SK-N-SH treated with all-trans-retinoic acid at 6 μM for 48 hours (cell line): ENCODE measurements at regions not wholly inside any gene's neighbourhood (a gene's known extent, or its start where the extent isn't known, plus 50 kb on each side); places are given as distances from the start of the nearest gene placed in this dataset.

Source experiments
- ATAC-seq: fragments of 200-7000 bp; cut with Tn5 transposase; 3 replicates; pipeline ENCODE4 v1.9.1; 2020; ENCODE audit warnings: mild to moderate bottlenecking, moderate library complexity
- ARNTL ChIP-seq: fragments of 450-650 bp; formaldehyde crosslinking; IDR thresholded peaks from 2 replicates; pipeline ENCODE4 v1.5.0; 2020; ENCODE audit warnings: low read depth, mild to moderate bottlenecking, moderate library complexity, borderline replicate concordance
- BACH2 ChIP-seq: fragments of 250-450 bp; sonication (Bioruptor Pico); IDR thresholded peaks from 2 replicates; pipeline ENCODE4 v1.9.0; 2021; ENCODE audit warnings: mild to moderate bottlenecking, borderline replicate concordance
- CSDC2 ChIP-seq: fragments of 250-450 bp; sonication (Bioruptor Pico); IDR thresholded peaks from 2 replicates; pipeline ENCODE4 v1.5.0; 2020; ENCODE audit warnings: mild to moderate bottlenecking, moderate library complexity
- ESRRG ChIP-seq: fragments of 250-450 bp; sonication (Bioruptor Pico); IDR thresholded peaks from 2 replicates; pipeline ENCODE4 v1.6.1; 2021; ENCODE audit warnings: mild to moderate bottlenecking
- GLIS3 ChIP-seq: fragments of 250-450 bp; sonication (Bioruptor Pico); IDR thresholded peaks from 2 replicates; pipeline ENCODE4 v1.5.0; 2020; ENCODE audit warnings: mild to moderate bottlenecking, moderate library complexity
- ISL1 ChIP-seq: fragments of 250-450 bp; sonication (Bioruptor Pico); IDR thresholded peaks from 2 replicates; pipeline ENCODE4 v2.1.2; 2022; ENCODE audit warnings: mild to moderate bottlenecking, moderate library complexity
- OSR1 ChIP-seq: fragments of 250-450 bp; sonication (Bioruptor Pico); IDR thresholded peaks from 2 replicates; pipeline ENCODE4 v1.8.0; 2022; ENCODE audit warnings: moderate library complexity, mild to moderate bottlenecking, inconsistent platforms
- PPARA ChIP-seq: fragments of 250-450 bp; sonication (Bioruptor Pico); IDR thresholded peaks from 2 replicates; pipeline ENCODE4 v1.5.0; 2020; ENCODE audit warnings: mild to moderate bottlenecking, borderline replicate concordance
- RARB ChIP-seq: fragments of 250-450 bp; sonication (Bioruptor Pico); IDR thresholded peaks from 2 replicates; pipeline ENCODE4 v1.8.0; 2021; ENCODE audit warnings: mild to moderate bottlenecking, moderate library complexity
- SNAI2 ChIP-seq: fragments of 250-450 bp; sonication (Bioruptor Pico); IDR thresholded peaks from 2 replicates; pipeline ENCODE4 v1.5.0; 2020; ENCODE audit warnings: mild to moderate bottlenecking, moderate library complexity
- TCF4 ChIP-seq: fragments of 250-450 bp; sonication (Bioruptor Pico); IDR thresholded peaks from 2 replicates; pipeline ENCODE4 v1.8.0; 2021; ENCODE audit warnings: mild to moderate bottlenecking, moderate library complexity, borderline replicate concordance
- TOX ChIP-seq: fragments of 250-450 bp; sonication (Bioruptor Pico); IDR thresholded peaks from 2 replicates; pipeline ENCODE4 v1.8.0; 2021; ENCODE audit warnings: mild to moderate bottlenecking, moderate library complexity, borderline replicate concordance
- ZC3H10 ChIP-seq: fragments of 250-450 bp; sonication (Bioruptor Pico); IDR thresholded peaks from 2 replicates; pipeline ENCODE4 v1.5.1; 2021; ENCODE audit warnings: mild to moderate bottlenecking, moderate library complexity
- ZFP3 ChIP-seq: fragments of 250-450 bp; sonication (Bioruptor Pico); IDR thresholded peaks from 2 replicates; pipeline ENCODE4 v1.5.0; 2020; ENCODE audit warnings: mild to moderate bottlenecking, moderate library complexity
- ZFP30 ChIP-seq: fragments of 450-650 bp; formaldehyde crosslinking; IDR thresholded peaks from 2 replicates; pipeline ENCODE4 v1.5.0; 2022; ENCODE audit warnings: mild to moderate bottlenecking, moderate library complexity
- ZNF565 ChIP-seq: fragments of 450-650 bp; formaldehyde crosslinking; conservative IDR thresholded peaks from 2 replicates; pipeline ENCODE4 v1.5.0; 2020; ENCODE audit warnings: low read depth, mild to moderate bottlenecking, moderate library complexity
- ZNF70 ChIP-seq: fragments of 450-650 bp; formaldehyde crosslinking; IDR thresholded peaks from 2 replicates; pipeline ENCODE4 v1.5.0; 2020; ENCODE audit warnings: mild to moderate bottlenecking, moderate library complexity
- ZNF8 ChIP-seq: fragments of 450-650 bp; formaldehyde crosslinking; IDR thresholded peaks from 2 replicates; pipeline ENCODE4 v1.5.0; 2020; ENCODE audit warnings: mild to moderate bottlenecking, moderate library complexity
- TF ChIP-seq, protein P1 (sequence below): fragments of 250-450 bp; sonication (Bioruptor Pico); IDR thresholded peaks from 2 replicates; pipeline ENCODE4 v1.5.0; 2020; ENCODE audit warnings: mild to moderate bottlenecking, moderate library complexity
- TF ChIP-seq, protein P2 (sequence below): fragments of 250-450 bp; sonication (Bioruptor Pico); IDR thresholded peaks from 2 replicates; pipeline ENCODE4 v1.8.0; 2021; ENCODE audit warnings: low read depth, mild to moderate bottlenecking, moderate library complexity, borderline replicate concordance
- TF ChIP-seq, protein P3 (sequence below): fragments of 250-450 bp; sonication (Bioruptor Pico); IDR thresholded peaks from 2 replicates; pipeline ENCODE4 v1.8.0; 2020; ENCODE audit warnings: mild to moderate bottlenecking, moderate library complexity, borderline replicate concordance
- TF ChIP-seq, protein P4 (sequence below): fragments of 250-450 bp; sonication (Bioruptor Pico); IDR thresholded peaks from 2 replicates; pipeline ENCODE4 v1.5.1; 2021; ENCODE audit warnings: mild to moderate bottlenecking, moderate library complexity
- TF ChIP-seq, protein P5 (sequence below): fragments of 250-450 bp; sonication (Bioruptor Pico); IDR thresholded peaks from 2 replicates; pipeline ENCODE4 v1.5.1; 2020; ENCODE audit warnings: low read depth, mild to moderate bottlenecking, moderate library complexity

DNA sequence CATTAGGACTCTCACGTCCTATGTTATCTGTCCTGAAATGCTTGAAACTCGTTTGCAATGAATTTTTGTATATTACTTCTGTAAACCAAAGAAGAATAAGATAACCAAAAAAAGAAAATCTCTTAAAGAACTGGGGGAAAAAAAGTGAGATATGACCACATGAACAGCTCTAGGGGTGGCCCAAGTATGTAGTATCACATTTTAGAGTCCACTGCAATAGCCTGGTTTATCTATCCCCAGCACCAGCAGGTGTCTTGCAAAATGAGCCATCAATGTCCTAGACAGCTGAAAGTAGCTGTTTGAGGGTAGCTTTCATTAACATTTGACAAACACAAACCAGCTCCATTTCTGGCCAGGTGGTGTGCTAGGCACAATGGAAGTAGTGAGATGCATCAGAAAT lies 102.8 kb downstream of the PXDC1 start:
- ATAC-seq: no peak
- TF ChIP-seq GLIS3 (CRISPR knock-in tag): no peak
- TF ChIP-seq ZNF565 (CRISPR knock-in tag): no peak
- TF ChIP-seq PPARA (CRISPR knock-in tag): no peak
- no peak for TF ChIP-seq OSR1
- no peak for TF ChIP-seq ZFP3
- TF ChIP-seq ARNTL: no peak
- TF ChIP-seq, protein P1, sequence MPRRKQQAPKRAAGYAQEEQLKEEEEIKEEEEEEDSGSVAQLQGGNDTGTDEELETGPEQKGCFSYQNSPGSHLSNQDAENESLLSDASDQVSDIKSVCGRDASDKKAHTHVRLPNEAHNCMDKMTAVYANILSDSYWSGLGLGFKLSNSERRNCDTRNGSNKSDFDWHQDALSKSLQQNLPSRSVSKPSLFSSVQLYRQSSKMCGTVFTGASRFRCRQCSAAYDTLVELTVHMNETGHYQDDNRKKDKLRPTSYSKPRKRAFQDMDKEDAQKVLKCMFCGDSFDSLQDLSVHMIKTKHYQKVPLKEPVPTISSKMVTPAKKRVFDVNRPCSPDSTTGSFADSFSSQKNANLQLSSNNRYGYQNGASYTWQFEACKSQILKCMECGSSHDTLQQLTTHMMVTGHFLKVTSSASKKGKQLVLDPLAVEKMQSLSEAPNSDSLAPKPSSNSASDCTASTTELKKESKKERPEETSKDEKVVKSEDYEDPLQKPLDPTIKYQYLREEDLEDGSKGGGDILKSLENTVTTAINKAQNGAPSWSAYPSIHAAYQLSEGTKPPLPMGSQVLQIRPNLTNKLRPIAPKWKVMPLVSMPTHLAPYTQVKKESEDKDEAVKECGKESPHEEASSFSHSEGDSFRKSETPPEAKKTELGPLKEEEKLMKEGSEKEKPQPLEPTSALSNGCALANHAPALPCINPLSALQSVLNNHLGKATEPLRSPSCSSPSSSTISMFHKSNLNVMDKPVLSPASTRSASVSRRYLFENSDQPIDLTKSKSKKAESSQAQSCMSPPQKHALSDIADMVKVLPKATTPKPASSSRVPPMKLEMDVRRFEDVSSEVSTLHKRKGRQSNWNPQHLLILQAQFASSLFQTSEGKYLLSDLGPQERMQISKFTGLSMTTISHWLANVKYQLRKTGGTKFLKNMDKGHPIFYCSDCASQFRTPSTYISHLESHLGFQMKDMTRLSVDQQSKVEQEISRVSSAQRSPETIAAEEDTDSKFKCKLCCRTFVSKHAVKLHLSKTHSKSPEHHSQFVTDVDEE: no peak
- TF ChIP-seq, protein P2, sequence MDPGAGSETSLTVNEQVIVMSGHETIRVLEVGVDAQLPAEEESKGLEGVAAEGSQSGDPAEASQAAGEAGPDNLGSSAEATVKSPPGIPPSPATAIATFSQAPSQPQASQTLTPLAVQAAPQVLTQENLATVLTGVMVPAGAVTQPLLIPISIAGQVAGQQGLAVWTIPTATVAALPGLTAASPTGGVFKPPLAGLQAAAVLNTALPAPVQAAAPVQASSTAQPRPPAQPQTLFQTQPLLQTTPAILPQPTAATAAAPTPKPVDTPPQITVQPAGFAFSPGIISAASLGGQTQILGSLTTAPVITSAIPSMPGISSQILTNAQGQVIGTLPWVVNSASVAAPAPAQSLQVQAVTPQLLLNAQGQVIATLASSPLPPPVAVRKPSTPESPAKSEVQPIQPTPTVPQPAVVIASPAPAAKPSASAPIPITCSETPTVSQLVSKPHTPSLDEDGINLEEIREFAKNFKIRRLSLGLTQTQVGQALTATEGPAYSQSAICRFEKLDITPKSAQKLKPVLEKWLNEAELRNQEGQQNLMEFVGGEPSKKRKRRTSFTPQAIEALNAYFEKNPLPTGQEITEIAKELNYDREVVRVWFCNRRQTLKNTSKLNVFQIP (CRISPR knock-in tag): no peak
- no peak for TF ChIP-seq ZC3H10 (CRISPR knock-in tag)
- TF ChIP-seq ESRRG (CRISPR knock-in tag): no peak
- TF ChIP-seq ZNF8 (CRISPR knock-in tag): no peak
- TF ChIP-seq BACH2: no peak

DNA sequence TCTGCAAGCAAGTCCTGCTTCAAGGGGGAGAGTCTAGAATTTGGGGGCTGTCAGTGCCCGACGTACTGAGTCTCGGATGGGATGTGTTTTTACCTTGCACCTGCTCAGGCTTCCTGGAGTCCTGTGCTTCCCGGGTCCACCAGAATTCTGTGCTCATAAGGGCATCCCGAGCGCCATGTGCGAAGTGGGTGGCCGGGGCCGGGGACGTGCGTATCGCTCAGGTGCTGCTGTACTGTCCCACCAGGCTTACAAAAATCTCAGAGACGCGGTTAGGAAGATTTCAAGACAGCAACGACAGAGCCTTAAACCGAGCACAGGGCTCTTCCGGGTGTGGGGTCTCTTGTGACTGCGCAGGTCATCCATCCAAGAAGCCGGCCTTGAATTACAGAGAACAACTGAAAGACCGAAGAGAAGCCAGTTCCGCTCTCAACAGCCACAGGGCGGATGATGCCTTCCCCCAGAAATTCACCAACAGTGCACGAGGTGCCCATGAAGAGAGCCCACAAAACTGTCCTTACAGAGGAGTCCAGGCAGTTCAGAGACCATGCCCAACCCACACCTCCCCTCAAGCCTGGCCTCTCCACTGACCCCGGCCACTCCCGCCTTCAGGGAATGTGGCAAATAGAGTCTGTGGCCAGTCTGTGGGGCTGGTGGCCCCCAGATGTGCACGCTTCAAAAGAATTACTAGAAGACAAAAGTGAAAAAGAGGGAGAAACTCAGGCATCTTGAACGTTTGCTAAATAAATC lies 104.7 kb downstream of the PXDC1 start:
- TF ChIP-seq RARB (CRISPR knock-in tag) (no peak), CSDC2 (CRISPR knock-in tag) (no peak), OSR1 (no peak), SNAI2 (CRISPR knock-in tag) (no peak), ZNF8 (CRISPR knock-in tag) (no peak), ESRRG (CRISPR knock-in tag) (no peak), ZNF70 (CRISPR knock-in tag) (no peak), TOX (CRISPR knock-in tag) (no peak), ZFP30 (no peak), TCF4 (CRISPR knock-in tag) (no peak), ZFP3 (no peak)
- TF ChIP-seq, protein P2 (CRISPR knock-in tag): no peak
- TF ChIP-seq, protein P3, sequence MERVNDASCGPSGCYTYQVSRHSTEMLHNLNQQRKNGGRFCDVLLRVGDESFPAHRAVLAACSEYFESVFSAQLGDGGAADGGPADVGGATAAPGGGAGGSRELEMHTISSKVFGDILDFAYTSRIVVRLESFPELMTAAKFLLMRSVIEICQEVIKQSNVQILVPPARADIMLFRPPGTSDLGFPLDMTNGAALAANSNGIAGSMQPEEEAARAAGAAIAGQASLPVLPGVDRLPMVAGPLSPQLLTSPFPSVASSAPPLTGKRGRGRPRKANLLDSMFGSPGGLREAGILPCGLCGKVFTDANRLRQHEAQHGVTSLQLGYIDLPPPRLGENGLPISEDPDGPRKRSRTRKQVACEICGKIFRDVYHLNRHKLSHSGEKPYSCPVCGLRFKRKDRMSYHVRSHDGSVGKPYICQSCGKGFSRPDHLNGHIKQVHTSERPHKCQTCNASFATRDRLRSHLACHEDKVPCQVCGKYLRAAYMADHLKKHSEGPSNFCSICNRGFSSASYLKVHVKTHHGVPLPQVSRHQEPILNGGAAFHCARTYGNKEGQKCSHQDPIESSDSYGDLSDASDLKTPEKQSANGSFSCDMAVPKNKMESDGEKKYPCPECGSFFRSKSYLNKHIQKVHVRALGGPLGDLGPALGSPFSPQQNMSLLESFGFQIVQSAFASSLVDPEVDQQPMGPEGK: no peak
- no peak for ATAC-seq

DNA sequence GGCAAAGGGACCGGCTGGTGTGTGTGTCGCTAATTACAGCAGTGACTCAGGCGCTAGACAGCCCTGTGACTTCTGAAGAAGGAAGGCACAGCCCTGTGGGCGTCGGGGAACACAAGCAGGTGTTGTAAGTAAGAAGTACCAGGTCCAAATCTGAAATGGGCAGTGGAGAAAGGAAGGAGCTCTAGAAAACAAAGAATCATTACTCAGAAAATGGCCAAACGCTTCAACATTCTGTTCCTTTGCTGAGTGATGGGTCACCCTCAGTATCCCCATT lies 106.8 kb downstream of the PXDC1 start:
- ATAC-seq: no peak
- no peak for TF ChIP-seq ZFP30
- no peak for TF ChIP-seq ZNF8 (CRISPR knock-in tag)
- no peak for TF ChIP-seq SNAI2 (CRISPR knock-in tag)
- no peak for TF ChIP-seq TOX (CRISPR knock-in tag)
- TF ChIP-seq ESRRG (CRISPR knock-in tag): no peak
- TF ChIP-seq, protein P4, sequence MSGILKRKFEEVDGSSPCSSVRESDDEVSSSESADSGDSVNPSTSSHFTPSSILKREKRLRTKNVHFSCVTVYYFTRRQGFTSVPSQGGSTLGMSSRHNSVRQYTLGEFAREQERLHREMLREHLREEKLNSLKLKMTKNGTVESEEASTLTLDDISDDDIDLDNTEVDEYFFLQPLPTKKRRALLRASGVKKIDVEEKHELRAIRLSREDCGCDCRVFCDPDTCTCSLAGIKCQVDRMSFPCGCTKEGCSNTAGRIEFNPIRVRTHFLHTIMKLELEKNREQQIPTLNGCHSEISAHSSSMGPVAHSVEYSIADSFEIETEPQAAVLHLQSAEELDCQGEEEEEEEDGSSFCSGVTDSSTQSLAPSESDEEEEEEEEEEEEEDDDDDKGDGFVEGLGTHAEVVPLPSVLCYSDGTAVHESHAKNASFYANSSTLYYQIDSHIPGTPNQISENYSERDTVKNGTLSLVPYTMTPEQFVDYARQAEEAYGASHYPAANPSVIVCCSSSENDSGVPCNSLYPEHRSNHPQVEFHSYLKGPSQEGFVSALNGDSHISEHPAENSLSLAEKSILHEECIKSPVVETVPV (CRISPR knock-in tag): no peak
- TF ChIP-seq ISL1: no peak
- no peak for TF ChIP-seq PPARA (CRISPR knock-in tag)
- TF ChIP-seq RARB (CRISPR knock-in tag): no peak
- TF ChIP-seq, protein P3: no peak
- TF ChIP-seq GLIS3 (CRISPR knock-in tag): no peak
- TF ChIP-seq, protein P5, sequence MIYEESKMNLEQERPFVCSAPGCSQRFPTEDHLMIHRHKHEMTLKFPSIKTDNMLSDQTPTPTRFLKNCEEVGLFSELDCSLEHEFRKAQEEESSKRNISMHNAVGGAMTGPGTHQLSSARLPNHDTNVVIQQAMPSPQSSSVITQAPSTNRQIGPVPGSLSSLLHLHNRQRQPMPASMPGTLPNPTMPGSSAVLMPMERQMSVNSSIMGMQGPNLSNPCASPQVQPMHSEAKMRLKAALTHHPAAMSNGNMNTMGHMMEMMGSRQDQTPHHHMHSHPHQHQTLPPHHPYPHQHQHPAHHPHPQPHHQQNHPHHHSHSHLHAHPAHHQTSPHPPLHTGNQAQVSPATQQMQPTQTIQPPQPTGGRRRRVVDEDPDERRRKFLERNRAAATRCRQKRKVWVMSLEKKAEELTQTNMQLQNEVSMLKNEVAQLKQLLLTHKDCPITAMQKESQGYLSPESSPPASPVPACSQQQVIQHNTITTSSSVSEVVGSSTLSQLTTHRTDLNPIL (CRISPR knock-in tag): no peak
- no peak for TF ChIP-seq ZFP3
